ENCODE measurements at regions not wholly inside any gene's neighbourhood (a gene's known extent, or its start where the extent isn't known, plus 50 kb on each side); places are given as distances from the start of the nearest gene placed in this dataset.

DNA sequence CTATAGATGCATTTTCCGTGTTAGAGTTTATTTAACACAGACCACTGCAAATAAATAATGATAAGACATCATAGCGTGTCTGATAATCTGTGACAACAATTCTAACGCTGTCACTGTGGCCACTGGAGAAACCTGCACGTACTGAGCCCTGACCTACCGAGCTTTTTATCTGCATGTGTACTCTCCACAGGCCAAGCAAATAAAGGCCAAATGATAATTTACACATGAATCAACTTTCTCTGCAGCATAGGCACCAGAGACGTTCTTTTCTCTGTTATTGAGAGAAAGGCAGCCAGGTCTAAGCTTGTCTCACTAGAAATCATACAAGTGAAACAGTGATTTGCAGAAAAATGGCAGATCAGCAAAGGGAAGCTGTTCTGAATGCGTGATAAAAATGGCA, 75.8 kb downstream of the POU5F2 start:
- Histone ChIP-seq H3K4me1 (no peaks in the 10 kb centered on the region), H3K9me3 (no peaks in the 10 kb centered on the region), H3K4me3 (no peak overlapping the region), H3K36me3 (no peaks in the 10 kb centered on the region), H3K27ac (no peak overlapping the region), H3K27me3 (no peaks in the 10 kb centered on the region)
- WGBS (ENCODE audit: insufficient coverage, low coverage, low lambda C conversion rate, missing lambda C conversion rate), result 57% methylated on average over 7 of the region's 7 CpGs
- DNase-seq, result no peak
- TF ChIP-seq CTCF (IDR thresholded peaks at IDR 0.05), result no peak
- no peak for TF ChIP-seq POLR2A (IDR thresholded peaks at IDR 0.05)
- ATAC-seq, result no peak
- intact Hi-C loops (cut with DNase I), result no loop called here

GRCh38 chr5:93660677-93661076, 77.7 kb downstream of the NR2F1 start:
- 70% methylated on average over 1 of the region's 1 CpG for WGBS (ENCODE audit: insufficient coverage, low coverage, low lambda C conversion rate, missing lambda C conversion rate)
- Histone ChIP-seq H3K27ac (no peak overlapping the region), H3K4me3 (no peak overlapping the region), H3K36me3 (no peaks in the 10 kb centered on the region), H3K4me1 (no peaks in the 10 kb centered on the region), H3K9me3 (no peaks in the 10 kb centered on the region), H3K27me3 (no peaks in the 10 kb centered on the region)
- intact Hi-C loops (cut with DNase I), result no loop called here
- no peak for TF ChIP-seq POLR2A (IDR thresholded peaks at IDR 0.05)
- no peak for TF ChIP-seq CTCF (IDR thresholded peaks at IDR 0.05)
- ATAC-seq (no peak), DNase-seq (no peak)

DNA sequence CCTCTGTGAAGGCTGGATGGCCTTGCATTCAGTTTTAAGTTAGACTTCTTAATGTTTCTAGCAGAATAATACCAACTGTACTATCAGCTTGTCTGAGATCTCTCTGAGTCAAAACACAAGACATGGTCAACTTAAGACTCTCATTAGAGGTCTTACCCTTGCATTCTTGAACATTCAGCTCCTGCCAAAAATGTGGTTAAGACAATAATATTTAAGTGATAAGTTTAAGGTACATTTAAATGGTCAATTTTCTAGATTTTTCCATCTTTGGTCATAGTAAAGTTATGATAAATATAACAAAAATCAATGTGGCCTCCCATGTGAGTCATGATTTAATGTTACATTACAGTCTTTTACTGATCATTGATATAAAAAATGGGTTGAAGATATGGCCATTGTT, 75.0 kb downstream of the NR2F1 start:
- Histone ChIP-seq H3K27me3 (no peaks in the 10 kb centered on the region), H3K9me3 (no peaks in the 10 kb centered on the region), H3K36me3 (no peaks in the 10 kb centered on the region), H3K27ac (no peak overlapping the region), H3K4me3 (no peak overlapping the region), H3K4me1 (no peaks in the 10 kb centered on the region)
- TF ChIP-seq POLR2A (IDR thresholded peaks at IDR 0.05), result no peak
- no peak for TF ChIP-seq CTCF (IDR thresholded peaks at IDR 0.05)
- DNase-seq (no peak), ATAC-seq (no peak)
- intact Hi-C loops (cut with DNase I), result no loop called here

GRCh38 chr5:93654676-93655075, 71.7 kb downstream of the NR2F1 start:
- Histone ChIP-seq H3K4me1 (no peaks in the 10 kb centered on the region), H3K36me3 (no peaks in the 10 kb centered on the region), H3K9me3 (no peaks in the 10 kb centered on the region), H3K27me3 (no peaks in the 10 kb centered on the region), H3K27ac (no peak overlapping the region), H3K4me3 (no peak overlapping the region)
- intact Hi-C loops (cut with DNase I), result no loop called here
- no peak for TF ChIP-seq CTCF (IDR thresholded peaks at IDR 0.05)
- TF ChIP-seq POLR2A (IDR thresholded peaks at IDR 0.05), result no peak
- DNase-seq (no peak), ATAC-seq (no peak)
- 91% methylated on average over 2 of the region's 2 CpGs for WGBS (ENCODE audit: insufficient coverage, low coverage, low lambda C conversion rate, missing lambda C conversion rate)

DNA sequence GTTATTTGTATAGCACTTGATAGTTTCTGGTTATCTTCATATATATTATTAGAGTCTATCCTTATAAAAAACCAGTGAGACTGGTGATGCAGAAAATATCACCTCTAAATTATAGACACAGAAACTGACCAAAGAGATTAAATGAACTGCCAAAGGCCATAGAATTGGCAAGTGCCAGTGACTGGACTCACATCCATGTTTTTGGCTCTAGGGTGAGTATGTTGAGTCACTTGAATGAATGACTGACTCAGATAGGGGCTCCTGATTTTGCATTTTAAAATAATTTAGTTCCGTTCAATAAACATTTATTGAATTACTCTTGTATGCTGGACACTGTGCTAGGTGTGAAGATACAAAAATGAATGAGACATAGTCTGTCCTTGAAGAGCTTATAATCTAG, 70.7 kb downstream of the NR2F1 start:
- intact Hi-C loops (cut with DNase I), result no loop called here
- 100% methylated on average over 1 of the region's 1 CpG for WGBS (ENCODE audit: insufficient coverage, low coverage, low lambda C conversion rate, missing lambda C conversion rate)
- H3K27me3 ChIP-seq, result no peaks in the 10 kb centered on the region
- no peak overlapping the region for H3K27ac ChIP-seq
- H3K4me3 ChIP-seq, result no peak overlapping the region
- no peaks in the 10 kb centered on the region for H3K4me1 ChIP-seq
- no peak for DNase-seq
- TF ChIP-seq POLR2A (IDR thresholded peaks at IDR 0.05) (no peak), CTCF (IDR thresholded peaks at IDR 0.05) (no peak)
- no peak for ATAC-seq
- no peaks in the 10 kb centered on the region for H3K36me3 ChIP-seq
- H3K9me3 ChIP-seq, result no peaks in the 10 kb centered on the region
